ENCODE measurements at regions not wholly inside any gene's neighbourhood (a gene's known extent, or its start where the extent isn't known, plus 50 kb on each side); places are given as distances from the start of the nearest gene placed in this dataset.

GRCh38 chr6:159450815-159451465, 242.1 kb downstream of the SOD2 start:
- TF ChIP-seq CTCF (IDR thresholded peaks at IDR 0.05) (no peak), POLR2A (IDR thresholded peaks at IDR 0.05) (no peak)
